HFF-Myc (cell line): ENCODE measurements at regions not wholly inside any gene's neighbourhood (a gene's known extent, or its start where the extent isn't known, plus 50 kb on each side); places are given as distances from the start of the nearest gene placed in this dataset.

Source experiments
- DNase-seq: peaks from one replicate; pipeline ENCODE4 v3.0.0-alpha.2; 2011; ENCODE audit warnings: low read depth; ENCODE audit errors: extremely low read depth
- H3K4me3 ChIP-seq: replicated peaks from 2 replicates; pipeline ENCODE4 v1.5.1; 2011; ENCODE audit warnings: low read depth, mild to moderate bottlenecking, control low read depth, low read length
- TF ChIP-seq, protein P1 (sequence below): IDR thresholded peaks from 2 replicates; pipeline ENCODE4 v1.5.1; 2012; ENCODE audit warnings: mild to moderate bottlenecking, low read depth, low read length, control low read depth; ENCODE audit errors: missing control alignments

DNA sequence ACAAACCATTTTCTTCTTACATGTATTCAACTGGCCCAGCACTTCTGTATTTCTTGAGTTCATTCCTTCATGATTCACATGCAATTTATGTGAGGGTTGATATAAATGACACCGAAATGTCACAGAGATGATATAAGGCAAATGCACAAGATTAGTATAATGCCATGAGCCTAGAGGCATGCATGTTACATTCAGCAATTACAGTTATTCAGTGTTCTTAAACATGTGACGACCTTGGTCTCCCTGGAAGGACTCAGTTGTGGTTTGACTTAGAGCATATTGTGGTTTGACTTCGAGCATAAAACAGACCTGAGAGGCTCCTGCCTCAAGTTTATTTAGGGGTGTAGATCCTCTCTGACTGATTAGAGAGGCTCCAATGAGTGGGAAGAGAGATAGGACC is 752.1 kb upstream of the POM121L12 start:
- H3K4me3 ChIP-seq, result no peak overlapping the region
- DNase-seq, result no peak
- TF ChIP-seq, protein P1, sequence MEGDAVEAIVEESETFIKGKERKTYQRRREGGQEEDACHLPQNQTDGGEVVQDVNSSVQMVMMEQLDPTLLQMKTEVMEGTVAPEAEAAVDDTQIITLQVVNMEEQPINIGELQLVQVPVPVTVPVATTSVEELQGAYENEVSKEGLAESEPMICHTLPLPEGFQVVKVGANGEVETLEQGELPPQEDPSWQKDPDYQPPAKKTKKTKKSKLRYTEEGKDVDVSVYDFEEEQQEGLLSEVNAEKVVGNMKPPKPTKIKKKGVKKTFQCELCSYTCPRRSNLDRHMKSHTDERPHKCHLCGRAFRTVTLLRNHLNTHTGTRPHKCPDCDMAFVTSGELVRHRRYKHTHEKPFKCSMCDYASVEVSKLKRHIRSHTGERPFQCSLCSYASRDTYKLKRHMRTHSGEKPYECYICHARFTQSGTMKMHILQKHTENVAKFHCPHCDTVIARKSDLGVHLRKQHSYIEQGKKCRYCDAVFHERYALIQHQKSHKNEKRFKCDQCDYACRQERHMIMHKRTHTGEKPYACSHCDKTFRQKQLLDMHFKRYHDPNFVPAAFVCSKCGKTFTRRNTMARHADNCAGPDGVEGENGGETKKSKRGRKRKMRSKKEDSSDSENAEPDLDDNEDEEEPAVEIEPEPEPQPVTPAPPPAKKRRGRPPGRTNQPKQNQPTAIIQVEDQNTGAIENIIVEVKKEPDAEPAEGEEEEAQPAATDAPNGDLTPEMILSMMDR, result no peak

DNA sequence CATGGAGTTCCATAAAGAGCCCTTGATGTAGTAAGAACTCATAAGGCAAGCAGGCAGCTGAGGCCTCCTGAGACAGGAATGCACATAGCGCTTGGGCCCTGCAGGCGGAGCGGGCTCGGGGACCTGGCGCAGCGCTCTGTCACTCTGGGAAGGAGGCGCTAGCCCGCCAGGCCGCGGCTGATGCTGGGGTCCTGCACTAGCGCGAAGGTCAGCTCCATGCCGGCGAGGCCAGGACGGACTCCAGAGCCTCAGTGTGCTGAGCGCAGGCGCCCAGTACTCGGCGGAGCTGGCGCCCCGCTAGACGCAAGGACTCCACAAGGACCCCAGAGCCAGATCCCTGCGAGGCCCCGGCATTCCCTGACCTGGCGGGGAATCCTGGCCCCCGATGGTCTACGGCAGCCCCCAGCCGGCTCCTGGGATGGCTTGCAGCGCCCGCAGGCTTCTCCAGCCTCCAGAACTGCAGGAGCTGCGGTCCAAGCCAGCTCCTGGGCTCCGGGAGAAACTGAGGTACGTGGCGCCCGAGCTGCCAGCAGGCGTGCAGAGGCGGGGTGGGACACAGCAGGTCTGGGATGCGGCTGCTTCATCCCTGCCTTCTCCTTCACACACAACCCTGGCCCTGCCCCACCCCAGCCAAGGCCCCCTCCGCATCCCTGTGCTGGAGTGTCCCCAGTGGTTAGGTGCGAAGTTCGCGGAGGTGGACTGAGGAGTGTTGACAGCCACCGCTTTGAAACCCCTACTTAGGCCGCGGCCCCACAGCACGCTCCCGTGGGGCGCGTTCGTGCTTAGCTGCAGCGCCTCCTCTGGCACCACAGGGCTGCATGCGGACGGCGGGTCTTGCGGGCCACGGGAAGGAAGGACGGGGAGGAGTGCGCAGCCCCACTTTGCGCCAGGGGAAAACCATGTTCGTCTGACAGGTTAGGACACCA is 761.5 kb upstream of the POM121L12 start:
- TF ChIP-seq, protein P1, result no peak

DNA sequence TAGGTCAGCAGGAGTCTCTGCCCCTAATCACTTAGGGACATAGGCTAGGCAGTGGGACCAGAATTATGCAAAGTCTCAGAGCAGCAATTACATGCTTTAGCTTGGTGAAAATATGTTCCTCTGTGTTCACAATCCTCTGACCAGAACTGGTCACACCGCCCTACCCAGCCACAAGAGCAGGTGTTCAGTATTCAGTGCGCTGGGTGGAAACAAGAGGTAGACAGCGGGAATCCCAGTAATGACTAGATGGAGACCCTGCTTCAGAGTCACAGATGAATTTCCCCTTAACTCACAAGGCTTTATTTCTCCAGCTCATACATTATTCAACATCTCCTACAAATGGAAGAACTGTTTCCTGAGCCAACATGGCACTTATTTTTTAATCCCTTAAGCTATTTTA is 763.7 kb upstream of the POM121L12 start:
- TF ChIP-seq, protein P1, result no peak
- no peak overlapping the region for H3K4me3 ChIP-seq
- DNase-seq, result no peak

More for the DNA sequence above, 761.5 kb upstream of the POM121L12 start:
- H3K4me3 ChIP-seq, result no peak overlapping the region
- no peak for DNase-seq

DNA sequence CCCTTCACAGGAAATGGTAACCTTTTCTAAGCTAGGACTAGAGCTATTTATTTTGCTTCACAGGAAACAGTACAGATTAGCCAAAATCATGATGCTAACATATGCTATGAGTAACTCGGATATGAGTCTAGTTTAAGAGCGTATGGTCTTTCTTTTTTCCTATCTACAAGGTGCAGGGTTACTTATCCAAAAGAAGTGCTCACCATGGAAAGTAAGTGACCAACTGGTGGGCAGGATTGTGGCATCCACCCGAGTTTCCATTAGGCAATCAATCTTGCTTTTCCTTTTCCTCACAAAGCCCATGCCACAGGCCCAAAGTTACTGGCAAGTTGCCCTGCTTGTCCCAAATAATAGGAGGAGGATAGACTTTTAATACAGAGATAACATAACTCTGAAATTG is 765.1 kb upstream of the POM121L12 start:
- DNase-seq, result no peak
- TF ChIP-seq, protein P1, result no peak

DNA sequence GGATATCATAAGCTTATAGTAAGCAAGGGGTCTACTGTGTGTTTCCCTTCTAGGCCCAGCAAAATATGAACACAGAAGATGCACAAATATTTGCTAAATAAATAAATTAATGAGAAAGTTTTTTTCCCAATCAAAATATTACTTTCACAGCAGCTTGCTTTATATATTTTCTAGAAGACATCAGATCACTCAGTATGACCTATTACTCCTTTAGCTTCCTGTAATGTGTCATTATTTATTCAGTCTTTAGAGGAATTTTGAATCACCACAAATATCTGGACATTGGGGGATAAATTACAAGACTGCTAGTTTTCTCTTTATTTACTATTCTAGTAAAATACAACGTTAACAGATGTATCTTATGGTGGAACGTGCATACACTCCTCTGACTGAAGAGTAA is 765.8 kb upstream of the POM121L12 start:
- H3K4me3 ChIP-seq, result no peak overlapping the region
- no peak for DNase-seq
- TF ChIP-seq, protein P1, result no peak

More for the DNA sequence above, 765.1 kb upstream of the POM121L12 start:
- H3K4me3 ChIP-seq, result no peak overlapping the region

DNA sequence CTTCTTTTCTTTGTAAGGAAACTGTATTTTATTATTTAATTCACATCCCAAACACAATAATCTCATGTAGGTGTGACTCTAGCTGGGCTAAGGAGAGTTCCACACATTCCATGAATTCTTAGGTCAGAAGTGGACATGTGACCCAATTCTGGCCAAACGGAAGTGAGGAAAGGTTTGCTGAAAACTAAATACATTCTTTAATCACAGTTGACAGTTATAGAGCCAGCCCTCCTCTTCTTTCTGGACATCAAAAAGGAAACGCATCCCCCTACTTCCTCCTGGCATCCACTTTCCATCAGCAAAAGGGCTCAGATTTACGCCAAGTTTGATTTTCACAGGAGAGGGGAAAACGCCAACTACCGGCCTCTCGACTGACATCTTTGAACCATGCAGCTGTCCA is 774.4 kb upstream of the POM121L12 start:
- no peak overlapping the region for H3K4me3 ChIP-seq
- DNase-seq, result no peak
- TF ChIP-seq, protein P1, result no peak
